ENCODE measurements at regions not wholly inside any gene's neighbourhood (a gene's known extent, or its start where the extent isn't known, plus 50 kb on each side); places are given as distances from the start of the nearest gene placed in this dataset.

- TF ChIP-seq CTCF (IDR thresholded peaks at IDR 0.05) (no peak), RFX5 (IDR thresholded peaks at IDR 0.05; ENCODE audit: low read length) (no peak), EP300 (IDR thresholded peaks at IDR 0.05; ENCODE audit: borderline replicate concordance in 1 of 2, low read depth in 1 of 2, low read length in 1 of 2) (no peak), POLR2AphosphoS5 (IDR thresholded peaks at IDR 0.05; ENCODE audit: low read depth, low read length) (no peak), SMC3 (IDR thresholded peaks at IDR 0.05; ENCODE audit: low read depth, low read length) (no peak), SIN3A (IDR thresholded peaks at IDR 0.05; ENCODE audit: borderline replicate concordance, low read depth, low read length) (no peak), RCOR1 (IDR thresholded peaks at IDR 0.05; ENCODE audit: low read length) (no peak), MEF2A (IDR thresholded peaks at IDR 0.05; ENCODE audit: borderline replicate concordance, low read depth) (no peak), REST (IDR thresholded peaks at IDR 0.05; ENCODE audit: low read depth, low read length) (no peak)
These were observed 72.5 kb downstream of the AGTR2 start for GRCh38 chrX:116243039-116243438.

All from SK-N-SH (cell line).